HCT116 (cell line): ENCODE measurements at regions not wholly inside any gene's neighbourhood (a gene's known extent, or its start where the extent isn't known, plus 50 kb on each side); places are given as distances from the start of the nearest gene placed in this dataset.

Experiments used
- ATAC-seq: fragments of 200-7000 bp; cut with Tn5 transposase; 2 replicates; pipeline ENCODE4 v1.9.1; 2020; ENCODE audit warnings: mild to moderate bottlenecking, moderate library complexity
- BruUV-seq: library from RNA; stranded (reverse); fragments of 400-500 nt; replicated peaks from 2 replicates; lab custom pipeline; 2021; lab: Mats Ljungman, UMichigan
- CTCF ChIA-PET: fragments of 300-600 bp; sonication (Branson Sonifier 250); formaldehyde crosslinking; loops from one replicate; lab custom pipeline; 2021; ENCODE audit warnings: antibody characterized with exemption; lab: Charles Lee
- POLR2A ChIA-PET: fragments of 300-600, 350-600 bp; sonication (Branson Sonifier 250); formaldehyde crosslinking; loops from one replicate; lab custom pipeline; 2021; ENCODE audit warnings: antibody characterized with exemption; lab: Charles Lee
- RAD21 ChIA-PET, 2 experiments: fragments of 300-600 bp; sonication (Branson Sonifier 250); formaldehyde crosslinking; loops; one replicate each; lab custom pipeline; 2023; ENCODE audit warnings: low total read pairs in 2 of 2; ENCODE audit not compliant: uncharacterized antibody in 2 of 2, unreplicated experiment in 2 of 2, low non-redundant PET in 1 of 2; lab: Charles Lee
- DNase-seq: peaks from one replicate; pipeline ENCODE4 v3.0.0-alpha.2; 2010; ENCODE audit warnings: low read depth, low spot score
- H2AFZ ChIP-seq: fragments of 200-600 bp; shearing (Covaris generic), sonication (generic); 2 replicates; pipeline ENCODE4 v1.6.1; 2017; ENCODE audit warnings: low read depth, mixed run types, mixed read lengths, antibody characterized with exemption, low read length; ENCODE audit not compliant: poor library complexity, severe bottlenecking
- H3K27ac ChIP-seq: 2 replicates; pipeline ENCODE4 v1.5.1; 2012; ENCODE audit warnings: low read depth, low read length
- H3K27me3 ChIP-seq: fragments of 200-600 bp; sonication (generic); 2 replicates; pipeline ENCODE4 v1.6.1; 2016; ENCODE audit warnings: mixed run types, low read length, mixed read lengths; ENCODE audit not compliant: insufficient read depth
- H3K36me3 ChIP-seq, 2 experiments: fragments of 200-500 bp in 1 of 2; fragments of 200-600 bp in 1 of 2; sonication (Bioruptor generic) in 1 of 2; sonication (generic) in 1 of 2; 2 replicates each; pipeline versions ENCODE4 v1.5.1 to v1.6.1; 2014 to 2016; ENCODE audit warnings: low read length in 2 of 2, inconsistent platforms in 1 of 2, mixed read lengths in 1 of 2, mixed run types in 1 of 2; ENCODE audit not compliant: insufficient read depth in 2 of 2, control insufficient read depth in 1 of 2
- H3K4me1 ChIP-seq, 2 experiments: fragments of 200-600 bp in 1 of 2; sonication (generic) in 1 of 2; 2 replicates each; pipeline versions ENCODE4 v1.5.1 to v1.6.1; 2012 to 2017; ENCODE audit warnings: low read length in 2 of 2, inconsistent platforms in 1 of 2, mild to moderate bottlenecking in 1 of 2, mixed read lengths in 1 of 2, mixed run types in 1 of 2, moderate library complexity in 1 of 2; ENCODE audit not compliant: insufficient read depth in 2 of 2, control insufficient read depth in 1 of 2
- H3K4me2 ChIP-seq: fragments of 200-600 bp; sonication (generic); 2 replicates; pipeline ENCODE4 v1.6.1; 2017; ENCODE audit warnings: mixed run types, low read length, mixed read lengths
- H3K4me3 ChIP-seq, 2 experiments: fragments of 200-600 bp in 1 of 2; sonication (generic) in 1 of 2; replicated peaks in 1 of 2; 2 replicates each; pipeline ENCODE4 v1.5.1; 2011 to 2016; ENCODE audit warnings: low read length in 2 of 2, control low read depth in 1 of 2, low read depth in 1 of 2, mild to moderate bottlenecking in 1 of 2, mixed read lengths in 1 of 2, mixed run types in 1 of 2
- H3K79me2 ChIP-seq: fragments of 200-600 bp; sonication (generic); 2 replicates; pipeline ENCODE4 v1.6.1; 2017; ENCODE audit warnings: mild to moderate bottlenecking, mixed run types, low read length, moderate library complexity, mixed read lengths; ENCODE audit not compliant: insufficient read depth
- H3K9ac ChIP-seq: fragments of 200-600 bp; sonication (generic); 2 replicates; pipeline ENCODE4 v1.6.1; 2016; ENCODE audit warnings: low read length, mixed read lengths
- H3K9me2 ChIP-seq: fragments of 200-600 bp; sonication (generic), shearing (Covaris generic); 2 replicates; pipeline ENCODE4 v1.6.1; 2017; ENCODE audit warnings: mixed run types, mild to moderate bottlenecking, moderate library complexity; ENCODE audit not compliant: insufficient read depth
- H3K9me3 ChIP-seq, 2 experiments: fragments of 200-500 bp in 1 of 2; fragments of 200-600 bp in 1 of 2; sonication (Bioruptor generic) in 1 of 2; sonication (generic) in 1 of 2; 2 replicates each; pipeline ENCODE4 v1.6.1; 2014 to 2017; ENCODE audit warnings: low read length in 2 of 2, mixed read lengths in 2 of 2, inconsistent platforms in 1 of 2, low read depth in 1 of 2, mild to moderate bottlenecking in 1 of 2, mixed run types in 1 of 2, moderate library complexity in 1 of 2; ENCODE audit not compliant: control insufficient read depth in 1 of 2, insufficient read depth in 1 of 2
- H4K20me1 ChIP-seq: fragments of 200-600 bp; sonication (generic), shearing (Covaris generic); 2 replicates; pipeline ENCODE4 v1.6.1; 2017; ENCODE audit warnings: mixed run types, mild to moderate bottlenecking, moderate library complexity; ENCODE audit not compliant: insufficient read depth
- CBX3 ChIP-seq: IDR thresholded peaks from 2 replicates; pipeline ENCODE4 v1.6.1; 2012; ENCODE audit warnings: low read depth
- CEBPB ChIP-seq: IDR thresholded peaks from 2 replicates; pipeline ENCODE4 v1.6.1; 2012; ENCODE audit warnings: low read depth
- FOSL1 ChIP-seq: IDR thresholded peaks from 2 replicates; pipeline ENCODE4 v1.6.1; 2012; ENCODE audit warnings: low read depth
- JUND ChIP-seq: IDR thresholded peaks from 2 replicates; pipeline ENCODE4 v1.6.1; 2012
- POLR2A ChIP-seq: IDR thresholded peaks from 2 replicates; pipeline ENCODE4 v1.7.0; 2011; ENCODE audit warnings: borderline replicate concordance; ENCODE audit not compliant: insufficient read depth, insufficient read length; ENCODE audit errors: extremely low read depth
- POLR2AphosphoS5 ChIP-seq: IDR thresholded peaks from 2 replicates; pipeline ENCODE4 v1.6.1; 2011; ENCODE audit warnings: mild to moderate bottlenecking, low read depth, low read length, moderate library complexity
- SIN3A ChIP-seq: IDR thresholded peaks from 2 replicates; pipeline ENCODE4 v1.6.1; 2012; ENCODE audit warnings: low read depth
- YY1 ChIP-seq: IDR thresholded peaks from 2 replicates; pipeline ENCODE4 v1.6.1; 2011; ENCODE audit warnings: low read length, low read depth, moderate library complexity, mild to moderate bottlenecking; ENCODE audit not compliant: insufficient replicate concordance; ENCODE audit errors: extremely low read depth
- intact Hi-C: fragments of 100-400 bp; cut with micrococcal nuclease; formaldehyde crosslinking; loops from 2 replicates; pipeline ENCODE4 v1.10.0; 2022
- TF ChIP-seq, protein P1 (sequence below): IDR thresholded peaks from 2 replicates; pipeline ENCODE4 v1.6.1; 2012; ENCODE audit warnings: low read depth

DNA sequence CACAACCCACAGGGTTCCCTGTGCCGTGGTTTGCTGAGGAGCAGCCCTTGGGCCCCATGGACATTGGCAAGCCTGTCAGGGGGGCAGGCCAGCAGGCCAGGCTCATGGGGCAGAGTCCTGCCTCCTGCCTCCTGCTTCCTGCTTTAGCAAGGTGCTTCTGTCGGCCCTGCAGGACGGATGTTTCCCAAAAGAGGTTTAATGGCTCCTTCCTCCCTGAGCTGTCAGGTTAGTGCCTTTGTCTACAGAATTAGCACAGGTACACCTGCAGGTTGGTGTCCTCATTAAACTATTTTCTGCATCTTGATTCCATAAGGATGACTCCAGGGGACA, 152.3 kb downstream of the TTC32 start:
- no peaks in the 10 kb centered on the region for H3K9me3 ChIP-seq
- H3K4me2 ChIP-seq: no peak overlapping the region
- DNase-seq: no peak
- no TSS peak for BruUV-seq
- H4K20me1 ChIP-seq: no peaks in the 10 kb centered on the region
- intact Hi-C loops: loop anchor here (10.0 kb wide), 1 partner anchor 1005 kb away; no protein-coding TSS in a partner anchor
- H3K4me3 ChIP-seq: no peak overlapping the region
- peaks cover 0 to 10% of the 10 kb centered on the region in 2 experiments; a peak in 1 of 4 replicates for H3K4me1 ChIP-seq
- H3K27ac ChIP-seq: no peak overlapping the region
- ChIA-PET RAD21 (no interaction called here), CTCF (no interaction called here), POLR2A (no interaction called here)
- H3K9ac ChIP-seq: no peak overlapping the region
- no peaks in the 10 kb centered on the region for H3K36me3 ChIP-seq
- no peak overlapping the region for H2AFZ ChIP-seq
- peaks cover 5% of the 10 kb centered on the region; the same call in 1 of the 2 replicates for H3K27me3 ChIP-seq
- H3K79me2 ChIP-seq: no peaks in the 10 kb centered on the region
- no peaks in the 10 kb centered on the region for H3K9me2 ChIP-seq
- TF ChIP-seq YY1: no peak
- TF ChIP-seq POLR2A: no peak
- no peak for TF ChIP-seq POLR2AphosphoS5
- no peak for TF ChIP-seq JUND
- TF ChIP-seq SIN3A: no peak
- TF ChIP-seq CBX3: no peak
- TF ChIP-seq, protein P1, sequence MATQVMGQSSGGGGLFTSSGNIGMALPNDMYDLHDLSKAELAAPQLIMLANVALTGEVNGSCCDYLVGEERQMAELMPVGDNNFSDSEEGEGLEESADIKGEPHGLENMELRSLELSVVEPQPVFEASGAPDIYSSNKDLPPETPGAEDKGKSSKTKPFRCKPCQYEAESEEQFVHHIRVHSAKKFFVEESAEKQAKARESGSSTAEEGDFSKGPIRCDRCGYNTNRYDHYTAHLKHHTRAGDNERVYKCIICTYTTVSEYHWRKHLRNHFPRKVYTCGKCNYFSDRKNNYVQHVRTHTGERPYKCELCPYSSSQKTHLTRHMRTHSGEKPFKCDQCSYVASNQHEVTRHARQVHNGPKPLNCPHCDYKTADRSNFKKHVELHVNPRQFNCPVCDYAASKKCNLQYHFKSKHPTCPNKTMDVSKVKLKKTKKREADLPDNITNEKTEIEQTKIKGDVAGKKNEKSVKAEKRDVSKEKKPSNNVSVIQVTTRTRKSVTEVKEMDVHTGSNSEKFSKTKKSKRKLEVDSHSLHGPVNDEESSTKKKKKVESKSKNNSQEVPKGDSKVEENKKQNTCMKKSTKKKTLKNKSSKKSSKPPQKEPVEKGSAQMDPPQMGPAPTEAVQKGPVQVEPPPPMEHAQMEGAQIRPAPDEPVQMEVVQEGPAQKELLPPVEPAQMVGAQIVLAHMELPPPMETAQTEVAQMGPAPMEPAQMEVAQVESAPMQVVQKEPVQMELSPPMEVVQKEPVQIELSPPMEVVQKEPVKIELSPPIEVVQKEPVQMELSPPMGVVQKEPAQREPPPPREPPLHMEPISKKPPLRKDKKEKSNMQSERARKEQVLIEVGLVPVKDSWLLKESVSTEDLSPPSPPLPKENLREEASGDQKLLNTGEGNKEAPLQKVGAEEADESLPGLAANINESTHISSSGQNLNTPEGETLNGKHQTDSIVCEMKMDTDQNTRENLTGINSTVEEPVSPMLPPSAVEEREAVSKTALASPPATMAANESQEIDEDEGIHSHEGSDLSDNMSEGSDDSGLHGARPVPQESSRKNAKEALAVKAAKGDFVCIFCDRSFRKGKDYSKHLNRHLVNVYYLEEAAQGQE: no peak
- no peak for TF ChIP-seq FOSL1
- TF ChIP-seq CEBPB: no peak
- ATAC-seq: no peak
